Thoracic aorta (tissue), 2 donors: ENCODE measurements at regions not wholly inside any gene's neighbourhood (a gene's known extent, or its start where the extent isn't known, plus 50 kb on each side); places are given as distances from the start of the nearest gene placed in this dataset.
A peak's percentile ranks its signal among the peaks of the same experiment; 100 is the strongest.

Source experiments
- ATAC-seq: fragments of 150-250 bp; one replicate; pipeline ENCODE4 v1.8.0; 2017; ENCODE audit warnings: low read depth; ENCODE audit not compliant: insufficient number of reproducible peaks, low FRiP score
- DNase-seq: peaks from one replicate; pipeline ENCODE4 v3.0.0-alpha.2; 2020; ENCODE audit warnings: low spot score
- H3K27ac ChIP-seq, 2 donors: fragments of 200-600 bp; sonication (generic); 1 replicate in 1 of 2; 2 replicates in 1 of 2; pipeline ENCODE4 v1.5.1; 2016; ENCODE audit warnings: mild to moderate bottlenecking in 2 of 2, moderate library complexity in 2 of 2
- H3K27me3 ChIP-seq: fragments of 200-600 bp; sonication (generic); replicated peaks from 2 replicates; pipeline ENCODE4 v1.6.0; 2016; ENCODE audit warnings: mild to moderate bottlenecking; ENCODE audit not compliant: insufficient read depth
- H3K36me3 ChIP-seq: fragments of 200-600 bp; sonication (generic); one replicate; pipeline ENCODE4 v1.5.1; 2016
- H3K4me1 ChIP-seq, 2 donors: fragments of 200-600 bp; sonication (generic); 1 replicate in 1 of 2; 2 replicates in 1 of 2; pipeline versions ENCODE4 v1.5.1 to v1.6.0; 2016; ENCODE audit warnings: low read depth in 2 of 2, mild to moderate bottlenecking in 1 of 2; ENCODE audit not compliant: control insufficient read depth in 1 of 2
- H3K4me3 ChIP-seq: fragments of 200-600 bp; sonication (generic); 2 replicates; pipeline ENCODE4 v1.5.1; 2016; ENCODE audit warnings: mild to moderate bottlenecking
- H3K9me3 ChIP-seq: fragments of 200-600 bp; sonication (generic); 2 replicates; pipeline ENCODE4 v1.5.1; 2016
- TF ChIP-seq, protein P1 (sequence below): fragments of 200-600 bp; sonication (generic); IDR thresholded peaks from one replicate; pipeline ENCODE4 v1.5.1; 2019; ENCODE audit warnings: antibody characterized with exemption

DNA sequence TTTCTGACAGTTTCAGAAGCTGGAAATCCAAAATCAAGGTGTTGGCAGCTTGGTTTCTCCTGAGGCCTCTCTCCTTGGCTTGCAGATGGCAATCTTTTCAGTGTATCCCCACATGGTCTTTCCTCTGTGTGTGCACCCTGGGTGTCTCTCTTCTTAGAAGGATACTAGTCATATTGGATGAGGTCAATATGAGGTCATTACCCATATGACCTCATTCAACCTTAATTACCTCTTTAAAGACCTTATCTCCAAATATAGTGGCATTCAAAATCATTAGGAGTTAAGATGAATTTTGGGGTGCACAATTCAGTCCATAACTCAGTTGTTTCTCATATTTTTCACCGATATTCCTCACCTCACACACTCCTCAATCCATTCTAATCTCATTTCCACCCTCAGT lies 92.4 kb upstream of the TGM3 start:
- no peaks in the 10 kb centered on the region for H3K27me3 ChIP-seq
- H3K27ac ChIP-seq = no peak overlapping the region
- H3K36me3 ChIP-seq = no peaks in the 10 kb centered on the region
- TF ChIP-seq, protein P1, sequence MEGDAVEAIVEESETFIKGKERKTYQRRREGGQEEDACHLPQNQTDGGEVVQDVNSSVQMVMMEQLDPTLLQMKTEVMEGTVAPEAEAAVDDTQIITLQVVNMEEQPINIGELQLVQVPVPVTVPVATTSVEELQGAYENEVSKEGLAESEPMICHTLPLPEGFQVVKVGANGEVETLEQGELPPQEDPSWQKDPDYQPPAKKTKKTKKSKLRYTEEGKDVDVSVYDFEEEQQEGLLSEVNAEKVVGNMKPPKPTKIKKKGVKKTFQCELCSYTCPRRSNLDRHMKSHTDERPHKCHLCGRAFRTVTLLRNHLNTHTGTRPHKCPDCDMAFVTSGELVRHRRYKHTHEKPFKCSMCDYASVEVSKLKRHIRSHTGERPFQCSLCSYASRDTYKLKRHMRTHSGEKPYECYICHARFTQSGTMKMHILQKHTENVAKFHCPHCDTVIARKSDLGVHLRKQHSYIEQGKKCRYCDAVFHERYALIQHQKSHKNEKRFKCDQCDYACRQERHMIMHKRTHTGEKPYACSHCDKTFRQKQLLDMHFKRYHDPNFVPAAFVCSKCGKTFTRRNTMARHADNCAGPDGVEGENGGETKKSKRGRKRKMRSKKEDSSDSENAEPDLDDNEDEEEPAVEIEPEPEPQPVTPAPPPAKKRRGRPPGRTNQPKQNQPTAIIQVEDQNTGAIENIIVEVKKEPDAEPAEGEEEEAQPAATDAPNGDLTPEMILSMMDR = no peak
- peaks cover 3 to 12% of the 10 kb centered on the region in 2 donors for H3K4me1 ChIP-seq
- DNase-seq (no peak), ATAC-seq (no peak)
- H3K9me3 ChIP-seq = no peaks in the 10 kb centered on the region
- no peak overlapping the region for H3K4me3 ChIP-seq

DNA sequence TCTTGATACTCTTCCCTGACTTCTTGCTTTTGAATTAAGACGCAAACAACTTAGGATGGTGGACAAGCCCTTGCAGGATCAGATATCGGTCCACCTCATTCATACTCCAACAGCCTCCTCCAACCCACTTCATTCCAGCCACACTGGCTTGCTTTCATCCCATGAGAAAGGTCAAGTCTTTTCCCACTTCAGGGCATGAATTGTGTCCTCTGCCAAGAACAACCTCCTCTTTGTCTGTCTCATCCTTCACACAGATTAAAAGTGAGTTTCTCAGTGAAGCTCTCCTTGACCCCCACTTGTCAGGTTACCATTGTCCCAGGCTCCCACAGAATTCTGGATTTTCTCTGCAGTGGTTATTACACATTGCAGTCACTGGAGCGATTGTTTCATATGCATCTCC lies 91.8 kb upstream of the TGM3 start:
- no peak for DNase-seq
- no peaks in the 10 kb centered on the region for H3K36me3 ChIP-seq

DNA sequence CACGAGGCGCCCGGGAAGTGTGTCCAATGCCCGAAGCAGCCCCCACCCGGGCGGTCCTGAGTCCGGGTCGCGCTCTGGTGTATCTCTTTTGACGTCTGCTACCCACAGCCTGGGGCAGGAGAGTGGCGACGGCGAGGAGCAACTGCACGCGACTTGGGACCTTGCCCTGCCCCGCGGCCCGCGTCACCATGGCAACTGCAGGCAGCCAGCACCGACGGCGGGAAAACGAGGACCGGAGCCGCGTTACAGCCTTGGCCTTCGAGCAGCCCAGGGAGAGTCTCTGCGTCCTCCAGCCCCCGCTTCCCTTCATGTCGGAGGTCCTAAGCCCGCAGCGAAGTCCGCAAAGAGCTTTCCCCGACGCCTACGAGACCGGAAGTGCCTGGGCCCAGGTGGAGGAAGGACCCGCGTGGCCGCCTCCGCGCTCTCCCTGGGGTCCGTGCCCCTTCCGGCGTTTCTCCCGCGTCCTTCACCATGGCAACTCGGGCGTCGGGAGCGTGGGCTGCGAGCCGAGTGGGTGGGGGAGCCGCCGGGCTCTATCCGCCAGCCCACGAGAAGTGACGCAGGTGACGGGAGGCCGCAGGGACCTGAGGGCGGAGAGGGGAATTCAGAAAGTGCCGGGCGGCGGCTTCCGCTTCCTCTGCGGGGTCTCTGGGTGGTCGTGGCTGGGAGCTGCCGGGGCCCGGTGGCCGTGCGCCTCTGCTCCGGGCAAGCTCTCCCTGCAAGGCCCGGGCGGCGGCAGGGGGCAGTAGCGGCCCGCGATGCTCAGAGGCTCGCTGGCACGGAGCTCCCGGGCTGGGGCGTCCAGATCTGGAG lies 88.6 kb upstream of the TGM3 start:
- DNase-seq = no peak

More for the DNA sequence above, 91.8 kb upstream of the TGM3 start:
- no peaks in the 10 kb centered on the region for H3K27me3 ChIP-seq
- H3K9me3 ChIP-seq = no peaks in the 10 kb centered on the region
- TF ChIP-seq, protein P1 = no peak
- no peak for ATAC-seq
- H3K4me3 ChIP-seq = no peak overlapping the region
- H3K27ac ChIP-seq = no peak overlapping the region
- H3K4me1 ChIP-seq = peaks cover 3 to 12% of the 10 kb centered on the region in 2 donors

DNA sequence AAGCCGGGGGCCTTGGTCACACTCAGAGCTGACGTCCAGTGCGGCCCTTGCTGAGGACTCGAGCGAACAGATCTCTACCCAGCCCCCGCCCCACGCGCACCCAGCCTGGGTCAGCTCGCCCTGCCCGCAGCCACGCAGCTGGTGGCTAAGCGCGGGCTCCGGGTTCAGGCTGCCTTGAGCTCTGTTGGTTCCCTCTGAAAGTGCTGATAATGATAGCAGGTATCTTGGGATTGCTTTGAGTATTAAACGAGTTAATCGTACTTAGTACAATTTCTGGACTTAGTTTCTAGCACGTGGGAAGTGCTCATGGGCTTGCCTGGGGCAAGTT lies 88.1 kb upstream of the TGM3 start:
- TF ChIP-seq, protein P1 = no peak

More for the DNA sequence above, 88.6 kb upstream of the TGM3 start:
- no peak for ATAC-seq
- H3K27ac ChIP-seq = no peak overlapping the region
- H3K27me3 ChIP-seq = no peaks in the 10 kb centered on the region
- no peaks in the 10 kb centered on the region for H3K36me3 ChIP-seq
- no peaks in the 10 kb centered on the region for H3K9me3 ChIP-seq
- TF ChIP-seq, protein P1 = peak; percentile 55
- H3K4me3 ChIP-seq = peak overlapping the region; percentile 74
- peaks cover 3 to 12% of the 10 kb centered on the region in 2 donors for H3K4me1 ChIP-seq

DNA sequence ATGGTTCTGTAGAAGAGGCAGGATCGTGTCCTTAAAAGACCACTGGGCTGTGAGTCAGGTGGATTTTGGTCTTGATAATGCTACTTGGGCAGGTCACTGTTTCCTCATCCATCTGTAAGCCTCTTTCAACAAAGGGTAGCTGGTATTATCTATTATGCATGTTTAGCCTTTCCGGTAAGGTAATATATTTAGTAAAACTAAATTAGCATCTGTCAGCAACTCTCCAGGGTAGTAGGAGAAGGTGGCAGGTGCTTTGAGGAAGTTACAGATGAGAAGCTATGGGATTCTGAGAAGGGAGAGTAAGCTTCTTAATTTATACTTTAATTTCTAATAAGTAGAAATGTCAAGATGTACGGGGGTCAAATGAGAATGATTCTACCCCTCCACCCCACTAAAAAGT lies 86.9 kb upstream of the TGM3 start:
- H3K4me3 ChIP-seq = no peak overlapping the region
- H3K36me3 ChIP-seq = no peaks in the 10 kb centered on the region
- H3K4me1 ChIP-seq = peaks cover 3 to 12% of the 10 kb centered on the region in 2 donors
- H3K9me3 ChIP-seq = no peaks in the 10 kb centered on the region
- DNase-seq = no peak
- TF ChIP-seq, protein P1 = no peak
- no peaks in the 10 kb centered on the region for H3K27me3 ChIP-seq
- no peak overlapping the region for H3K27ac ChIP-seq
- ATAC-seq = no peak

More for the DNA sequence above, 88.1 kb upstream of the TGM3 start:
- H3K27me3 ChIP-seq = no peaks in the 10 kb centered on the region
- H3K4me3 ChIP-seq = peak overlapping the region; percentile 74
- DNase-seq (no peak), ATAC-seq (no peak)
- H3K9me3 ChIP-seq = no peaks in the 10 kb centered on the region
- no peaks in the 10 kb centered on the region for H3K36me3 ChIP-seq
- H3K4me1 ChIP-seq = peaks cover 3 to 12% of the 10 kb centered on the region in 2 donors
- H3K27ac ChIP-seq = no peak overlapping the region
